Umbilical cord (tissue), 1 donor: ENCODE measurements at regions not wholly inside any gene's neighbourhood (a gene's known extent, or its start where the extent isn't known, plus 50 kb on each side); places are given as distances from the start of the nearest gene placed in this dataset.

Experiments used
- DNase-seq: peaks from one replicate; pipeline ENCODE4 v3.0.0-alpha.2; 2015; ENCODE audit warnings: low spot score

- no peak for DNase-seq
Observed at GRCh38 chr5:165739079-165739741, 2233.8 kb downstream of the MAT2B start.

GRCh38 chr5:165757791-165758190 lies 2252.4 kb downstream of the MAT2B start:
- DNase-seq: peak; percentile 76

GRCh38 chr5:165775111-165775510 lies 2269.7 kb downstream of the MAT2B start:
- no peak for DNase-seq

GRCh38 chr5:165779505-165779904 lies 2274.1 kb downstream of the MAT2B start:
- DNase-seq: no peak

- no peak for DNase-seq
Observed at GRCh38 chr5:165780901-165781300, 2275.5 kb downstream of the MAT2B start.

- no peak for DNase-seq
Observed at GRCh38 chr5:165781738-165782137, 2276.3 kb downstream of the MAT2B start.

GRCh38 chr5:165783024-165783423 lies 2277.6 kb downstream of the MAT2B start:
- DNase-seq: no peak

- DNase-seq: no peak
Observed at GRCh38 chr5:165786073-165786472, 2280.7 kb downstream of the MAT2B start.

- DNase-seq: no peak
Observed at GRCh38 chr5:165795073-165795472, 2289.7 kb downstream of the MAT2B start.

GRCh38 chr5:165805756-165806155 lies 2300.3 kb downstream of the MAT2B start:
- DNase-seq: no peak

- no peak for DNase-seq
Observed at GRCh38 chr5:165808335-165808734, 2302.9 kb downstream of the MAT2B start.

GRCh38 chr5:165809914-165810313 lies 2304.5 kb downstream of the MAT2B start:
- DNase-seq: no peak

- no peak for DNase-seq
Observed at GRCh38 chr5:165829504-165829903, 2324.1 kb downstream of the MAT2B start.

- DNase-seq: no peak
Observed at GRCh38 chr5:165834891-165835290, 2329.5 kb downstream of the MAT2B start.

- DNase-seq: no peak
Observed at GRCh38 chr5:165836046-165836445, 2330.6 kb downstream of the MAT2B start.

- DNase-seq: no peak
Observed at GRCh38 chr5:165837286-165837685, 2331.9 kb downstream of the MAT2B start.

GRCh38 chr5:165844571-165844970 lies 2339.2 kb downstream of the MAT2B start:
- no peak for DNase-seq

GRCh38 chr5:165858118-165858517 lies 2352.7 kb downstream of the MAT2B start:
- no peak for DNase-seq

GRCh38 chr5:165859251-165859650 lies 2353.8 kb downstream of the MAT2B start:
- no peak for DNase-seq

- no peak for DNase-seq
Observed at GRCh38 chr5:165863239-165863638, 2357.8 kb downstream of the MAT2B start.

GRCh38 chr5:165871291-165871690 lies 2365.9 kb downstream of the MAT2B start:
- DNase-seq: no peak

- DNase-seq: no peak
Observed at GRCh38 chr5:165874851-165875250, 2369.4 kb downstream of the MAT2B start.

GRCh38 chr5:165876538-165876937 lies 2371.1 kb downstream of the MAT2B start:
- no peak for DNase-seq

- DNase-seq: no peak
Observed at GRCh38 chr5:165877475-165877874, 2372.1 kb downstream of the MAT2B start.
